ENCODE measurements at regions not wholly inside any gene's neighbourhood (a gene's known extent, or its start where the extent isn't known, plus 50 kb on each side); places are given as distances from the start of the nearest gene placed in this dataset.

GRCh38 chr6:67633058-67633457, 1002.0 kb upstream of the ADGRB3 start:
- FAIRE-seq: no peak
- H3K4me3 ChIP-seq (ENCODE audit: low read depth, low read length): no peak overlapping the region
- no peak for TF ChIP-seq CTCF (IDR thresholded peaks at IDR 0.05; ENCODE audit: insufficient read depth, low read length, severe bottlenecking)
- H3K27me3 ChIP-seq (ENCODE audit: control insufficient read depth, insufficient read depth, low read length): no peaks in the 10 kb centered on the region
- no peaks in the 10 kb centered on the region for H3K36me3 ChIP-seq (ENCODE audit: control insufficient read depth, insufficient read depth, low read length)
- DNase-seq (ENCODE audit: low read depth): no peak

DNA sequence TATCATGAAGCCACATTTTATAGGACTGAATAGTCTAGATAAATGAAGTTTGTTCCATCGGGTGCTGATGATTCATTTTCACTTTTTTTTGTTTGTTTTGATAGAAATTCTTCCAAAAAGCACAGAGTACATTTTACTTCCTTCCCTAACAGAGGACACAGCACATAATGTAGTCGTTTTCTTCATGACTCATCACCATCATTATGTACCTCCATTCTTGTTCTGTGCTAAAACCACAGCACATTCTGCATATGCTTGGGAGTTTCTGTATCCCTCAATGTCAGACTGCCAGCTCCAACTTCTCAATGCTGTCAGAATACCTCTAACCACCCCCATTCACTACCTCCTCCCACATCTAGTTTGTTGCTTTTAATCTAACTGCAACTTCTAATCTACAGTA, 1004.9 kb upstream of the ADGRB3 start:
- no peak for TF ChIP-seq CTCF (IDR thresholded peaks at IDR 0.05; ENCODE audit: insufficient read depth, low read length, severe bottlenecking)
- DNase-seq (ENCODE audit: low read depth): peak; percentile 21
- Histone ChIP-seq H3K4me3 (ENCODE audit: low read depth, low read length) (no peak overlapping the region), H3K27me3 (ENCODE audit: control insufficient read depth, insufficient read depth, low read length) (no peaks in the 10 kb centered on the region), H3K36me3 (ENCODE audit: control insufficient read depth, insufficient read depth, low read length) (no peaks in the 10 kb centered on the region)
- no peak for FAIRE-seq

GRCh38 chr6:67629258-67629657, 1005.8 kb upstream of the ADGRB3 start:
- no peak overlapping the region for H3K4me3 ChIP-seq (ENCODE audit: low read depth, low read length)
- H3K36me3 ChIP-seq (ENCODE audit: control insufficient read depth, insufficient read depth, low read length): no peaks in the 10 kb centered on the region
- no peak for TF ChIP-seq CTCF (IDR thresholded peaks at IDR 0.05; ENCODE audit: insufficient read depth, low read length, severe bottlenecking)
- FAIRE-seq (no peak), DNase-seq (ENCODE audit: low read depth) (no peak)
- H3K27me3 ChIP-seq (ENCODE audit: control insufficient read depth, insufficient read depth, low read length): no peaks in the 10 kb centered on the region

DNA sequence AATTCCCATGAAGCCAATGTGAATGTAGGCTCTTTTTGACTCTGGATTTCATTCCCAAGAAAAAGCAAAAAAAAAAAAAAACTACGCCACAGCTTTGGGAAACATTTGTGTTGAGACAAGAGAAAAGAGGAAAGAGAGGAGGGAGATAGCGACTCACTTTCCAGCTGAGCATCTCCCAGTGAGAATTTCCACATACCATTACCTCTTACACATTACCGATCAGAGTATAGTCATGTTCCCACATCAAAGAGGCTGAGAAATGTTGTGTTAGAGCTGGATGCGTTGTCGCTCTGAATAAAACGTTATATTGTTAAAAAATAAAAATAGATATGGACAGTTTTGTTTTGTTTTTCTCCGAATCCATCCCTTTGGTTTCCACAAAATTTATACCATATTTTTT, 1019.3 kb upstream of the ADGRB3 start:
- FAIRE-seq (no peak), DNase-seq (ENCODE audit: low read depth) (no peak)
- no peaks in the 10 kb centered on the region for H3K36me3 ChIP-seq (ENCODE audit: control insufficient read depth, insufficient read depth, low read length)
- H3K27me3 ChIP-seq (ENCODE audit: control insufficient read depth, insufficient read depth, low read length): no peaks in the 10 kb centered on the region
- H3K4me3 ChIP-seq (ENCODE audit: low read depth, low read length): no peak overlapping the region
- no peak for TF ChIP-seq CTCF (IDR thresholded peaks at IDR 0.05; ENCODE audit: insufficient read depth, low read length, severe bottlenecking)

GRCh38 chr6:67608099-67608749, 1026.9 kb upstream of the ADGRB3 start:
- Histone ChIP-seq H3K4me3 (ENCODE audit: low read depth, low read length) (no peak overlapping the region), H3K36me3 (ENCODE audit: control insufficient read depth, insufficient read depth, low read length) (no peaks in the 10 kb centered on the region), H3K27me3 (ENCODE audit: control insufficient read depth, insufficient read depth, low read length) (no peaks in the 10 kb centered on the region)
- no peak for FAIRE-seq
- no peak for DNase-seq (ENCODE audit: low read depth)
- no peak for TF ChIP-seq CTCF (IDR thresholded peaks at IDR 0.05; ENCODE audit: insufficient read depth, low read length, severe bottlenecking)

Measured in bronchial epithelial cell (primary cell).